Body of pancreas (tissue), 4 donors: ENCODE measurements at regions not wholly inside any gene's neighbourhood (a gene's known extent, or its start where the extent isn't known, plus 50 kb on each side); places are given as distances from the start of the nearest gene placed in this dataset.
A peak's percentile ranks its signal among the peaks of the same experiment; 100 is the strongest.

ENCODE experiments used
- ATAC-seq: fragments of 150-250 bp; one replicate; pipeline ENCODE4 v1.9.1; 2016
- DNase-seq, 4 donors: peaks; one replicate each; pipeline ENCODE4 v3.0.0-alpha.2; 2019
- H3K27ac ChIP-seq, 4 donors: fragments of 200-600 bp; sonication (generic); 1 replicate in 3 of 4; 2 replicates in 1 of 4; pipeline versions ENCODE4 v1.5.1 to v1.6.1; 2016 to 2019; ENCODE audit warnings: mild to moderate bottlenecking in 1 of 4, mixed read lengths in 1 of 4, moderate library complexity in 1 of 4
- H3K27me3 ChIP-seq, 2 donors: fragments of 200-600 bp; sonication (generic); one replicate each; pipeline ENCODE4 v1.6.0; 2016; ENCODE audit warnings: mild to moderate bottlenecking in 1 of 2
- H3K36me3 ChIP-seq, 2 donors: fragments of 200-600 bp; sonication (generic); replicated peaks in 1 of 2; 2 replicates each; pipeline ENCODE4 v1.5.1; 2016; ENCODE audit warnings: low read depth in 2 of 2; ENCODE audit not compliant: insufficient read depth in 1 of 2
- H3K4me1 ChIP-seq: fragments of 200-600 bp; sonication (generic); one replicate; pipeline ENCODE4 v1.6.0; 2016
- H3K4me3 ChIP-seq, 2 donors: fragments of 200-600 bp; sonication (generic); 1 replicate in 1 of 2; 2 replicates in 1 of 2; pipeline ENCODE4 v1.5.1; 2016 to 2019
- H3K9me3 ChIP-seq, 3 donors: fragments of 200-600 bp; sonication (generic); 1 replicate in 2 of 3; 2 replicates in 1 of 3; pipeline ENCODE4 v1.5.1; 2016
- CTCF ChIP-seq, 7 experiments: fragments of 450-650 bp in 4 of 7; fragments of 200-600 bp in 3 of 7; sonication (generic) in 3 of 7; IDR thresholded peaks; one replicate each; pipeline ENCODE4 v1.5.1; 2016 to 2019; ENCODE audit warnings: antibody characterized with exemption in 7 of 7
- POLR2A ChIP-seq, 3 donors: fragments of 450-650 bp; IDR thresholded peaks; one replicate each; pipeline ENCODE4 v1.6.1; 2016; ENCODE audit warnings: antibody characterized with exemption in 3 of 3, mild to moderate bottlenecking in 2 of 3
- WGBS, 2 donors: methylation state at CpG; one replicate each; pipeline ENCODE4 v1.1.5; 2017; 5-methylcytosine and 5-hydroxymethylcytosine counted together
- intact Hi-C: fragments of 100-400 bp; cut with DNase I; formaldehyde crosslinking; loops from one replicate; pipeline ENCODE4 v1.15.1; 2023

GRCh38 chr6:12482386-12483375, 192.5 kb downstream of the EDN1 start:
- TF ChIP-seq POLR2A (IDR thresholded peaks at IDR 0.05) (no peak), CTCF (IDR thresholded peaks at IDR 0.05) (peak in 3 of 7 experiments; percentile 8 to 35 (median 17))
- Histone ChIP-seq H3K27ac (no peak overlapping the region), H3K27me3 (no peaks in the 10 kb centered on the region), H3K4me3 (no peak overlapping the region), H3K9me3 (no peaks in the 10 kb centered on the region), H3K4me1 (peaks cover 7% of the 10 kb centered on the region), H3K36me3 (no peaks in the 10 kb centered on the region)
- 83% methylated on average over 5 of the region's 5 CpGs for WGBS, 2 donors
- DNase-seq: no peak
- intact Hi-C loops: no loop called here
- ATAC-seq: no peak

GRCh38 chr6:12483712-12484111, 193.6 kb downstream of the EDN1 start:
- Histone ChIP-seq H3K27ac (no peak overlapping the region), H3K4me1 (peaks cover 7% of the 10 kb centered on the region), H3K9me3 (no peaks in the 10 kb centered on the region), H3K4me3 (no peak overlapping the region), H3K36me3 (no peaks in the 10 kb centered on the region), H3K27me3 (no peaks in the 10 kb centered on the region)
- intact Hi-C loops: no loop called here
- ATAC-seq: peak; percentile 67
- 45 to 64% methylated on average over 5 of the region's 5 CpGs for WGBS, 2 donors
- DNase-seq: peak in 2 of 4 donors; percentile 10 to 12
- TF ChIP-seq POLR2A (IDR thresholded peaks at IDR 0.05) (no peak), CTCF (IDR thresholded peaks at IDR 0.05) (no peak)

GRCh38 chr6:12484519-12484918, 194.4 kb downstream of the EDN1 start:
- no peak for ATAC-seq
- H3K27me3 ChIP-seq: no peaks in the 10 kb centered on the region
- H3K27ac ChIP-seq: no peak overlapping the region
- H3K4me3 ChIP-seq: no peak overlapping the region
- H3K9me3 ChIP-seq: no peaks in the 10 kb centered on the region
- H3K36me3 ChIP-seq: no peaks in the 10 kb centered on the region
- no peak for DNase-seq
- H3K4me1 ChIP-seq: peaks cover 7% of the 10 kb centered on the region
- WGBS, 2 donors: 45 to 53% methylated on average over 3 of the region's 3 CpGs
- intact Hi-C loops: no loop called here
- TF ChIP-seq CTCF (IDR thresholded peaks at IDR 0.05) (no peak), POLR2A (IDR thresholded peaks at IDR 0.05) (no peak)

GRCh38 chr6:12485226-12485764, 195.1 kb downstream of the EDN1 start:
- no peak for TF ChIP-seq POLR2A (IDR thresholded peaks at IDR 0.05)
- no peak for TF ChIP-seq CTCF (IDR thresholded peaks at IDR 0.05)
- ATAC-seq (no peak), DNase-seq (no peak)
- Histone ChIP-seq H3K27ac (no peak overlapping the region), H3K9me3 (no peaks in the 10 kb centered on the region), H3K27me3 (no peaks in the 10 kb centered on the region), H3K4me1 (peaks cover 8% of the 10 kb centered on the region), H3K4me3 (no peak overlapping the region), H3K36me3 (no peaks in the 10 kb centered on the region)
- WGBS, 2 donors: 75 to 79% methylated on average over 8 of the region's 8 CpGs
- intact Hi-C loops: no loop called here
